NCI-H1092 (cell line): ENCODE measurements at regions not wholly inside any gene's neighbourhood (a gene's known extent, or its start where the extent isn't known, plus 50 kb on each side); places are given as distances from the start of the nearest gene placed in this dataset.
"Not testable (repeated sequence)": the region's sequence is repeated elsewhere in the genome, so short reads cannot be mapped to it uniquely, and the experiment has no call there.

ENCODE experiments used
- DNase-seq: peaks from one replicate; lab custom pipeline; 2025; lab: John Stamatoyannopoulos, UW

GRCh38 chr9:16057541-16057940 is 504.7 kb downstream of the CCDC171 start:
- no peak for DNase-seq

GRCh38 chr9:16058131-16058549 is 505.3 kb downstream of the CCDC171 start:
- DNase-seq: no peak

GRCh38 chr9:16060436-16061129 is 507.7 kb downstream of the CCDC171 start:
- no peak for DNase-seq

- DNase-seq: no peak
Measured at GRCh38 chr9:16062542-16063240, 509.8 kb downstream of the CCDC171 start.

- DNase-seq: no peak
Measured at GRCh38 chr9:16063241-16063591, 510.4 kb downstream of the CCDC171 start.

GRCh38 chr9:16064771-16065170 is 511.9 kb downstream of the CCDC171 start:
- no peak for DNase-seq

- not testable (repeated sequence) for DNase-seq
Measured at GRCh38 chr9:16066201-16066600, 513.4 kb downstream of the CCDC171 start.

GRCh38 chr9:16068476-16068875 is 515.6 kb downstream of the CCDC171 start:
- no peak for DNase-seq

- no peak for DNase-seq
Measured at GRCh38 chr9:16069249-16069648, 516.4 kb downstream of the CCDC171 start.

GRCh38 chr9:16069671-16070454 is 517.0 kb downstream of the CCDC171 start:
- DNase-seq: no peak

- DNase-seq: no peak
Measured at GRCh38 chr9:16070455-16071145, 517.8 kb downstream of the CCDC171 start.

- DNase-seq: no peak
Measured at GRCh38 chr9:16071400-16071799, 518.6 kb downstream of the CCDC171 start.

GRCh38 chr9:16074963-16075362 is 522.1 kb downstream of the CCDC171 start:
- no peak for DNase-seq

- DNase-seq: no peak
Measured at GRCh38 chr9:16075696-16076095, 522.9 kb downstream of the CCDC171 start.

- no peak for DNase-seq
Measured at GRCh38 chr9:16076511-16076910, 523.7 kb downstream of the CCDC171 start.

- no peak for DNase-seq
Measured at GRCh38 chr9:16082796-16083195, 530.0 kb downstream of the CCDC171 start.

GRCh38 chr9:16085167-16085726 is 532.4 kb downstream of the CCDC171 start:
- DNase-seq: no peak

- DNase-seq: no peak
Measured at GRCh38 chr9:16090907-16091629, 538.2 kb downstream of the CCDC171 start.

GRCh38 chr9:16092142-16093091 is 539.6 kb downstream of the CCDC171 start:
- DNase-seq: no peak

GRCh38 chr9:16098306-16098705 is 545.5 kb downstream of the CCDC171 start:
- no peak for DNase-seq
